ENCODE measurements at regions not wholly inside any gene's neighbourhood (a gene's known extent, or its start where the extent isn't known, plus 50 kb on each side); places are given as distances from the start of the nearest gene placed in this dataset.
"Not testable (repeated sequence)": the region's sequence is repeated elsewhere in the genome, so short reads cannot be mapped to it uniquely, and the experiment has no call there.

DNA sequence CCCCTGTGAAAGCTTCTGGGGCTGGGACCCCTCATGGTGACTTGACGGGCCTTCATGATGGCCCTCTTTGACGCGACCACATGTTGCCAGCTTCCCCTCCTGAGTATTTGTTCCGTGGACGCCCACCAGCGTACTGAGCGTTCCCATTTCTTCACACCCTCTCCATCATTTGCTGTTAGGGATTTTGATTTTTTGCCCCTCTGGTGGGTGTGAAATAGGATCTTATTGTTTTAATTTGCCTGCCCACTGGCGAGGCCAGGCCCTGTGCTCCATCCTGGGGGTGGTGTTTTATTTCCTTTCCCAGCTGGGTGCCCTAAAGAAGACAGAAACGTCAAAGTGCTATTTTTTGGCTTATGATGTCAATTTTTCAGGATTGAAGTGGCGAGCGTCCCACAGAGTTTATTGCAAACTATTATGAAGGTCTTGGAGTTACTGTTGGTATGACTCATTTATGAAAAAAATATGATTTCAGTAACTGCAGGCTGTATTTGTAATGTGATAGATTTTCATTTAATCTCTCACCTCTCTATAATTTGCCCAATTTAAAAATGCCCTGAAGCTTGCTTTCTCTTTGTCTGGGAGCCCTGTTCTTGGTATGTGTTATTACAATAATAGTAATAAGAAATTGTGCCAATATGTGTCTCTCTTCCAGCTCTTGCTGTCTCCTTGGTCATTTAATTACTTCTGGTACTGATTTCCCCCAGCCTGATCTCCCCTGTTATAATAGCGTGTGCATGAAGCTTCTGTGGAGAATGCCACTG, 99.6 kb downstream of the SLC25A47 start:
- no peak for DNase-seq

DNA sequence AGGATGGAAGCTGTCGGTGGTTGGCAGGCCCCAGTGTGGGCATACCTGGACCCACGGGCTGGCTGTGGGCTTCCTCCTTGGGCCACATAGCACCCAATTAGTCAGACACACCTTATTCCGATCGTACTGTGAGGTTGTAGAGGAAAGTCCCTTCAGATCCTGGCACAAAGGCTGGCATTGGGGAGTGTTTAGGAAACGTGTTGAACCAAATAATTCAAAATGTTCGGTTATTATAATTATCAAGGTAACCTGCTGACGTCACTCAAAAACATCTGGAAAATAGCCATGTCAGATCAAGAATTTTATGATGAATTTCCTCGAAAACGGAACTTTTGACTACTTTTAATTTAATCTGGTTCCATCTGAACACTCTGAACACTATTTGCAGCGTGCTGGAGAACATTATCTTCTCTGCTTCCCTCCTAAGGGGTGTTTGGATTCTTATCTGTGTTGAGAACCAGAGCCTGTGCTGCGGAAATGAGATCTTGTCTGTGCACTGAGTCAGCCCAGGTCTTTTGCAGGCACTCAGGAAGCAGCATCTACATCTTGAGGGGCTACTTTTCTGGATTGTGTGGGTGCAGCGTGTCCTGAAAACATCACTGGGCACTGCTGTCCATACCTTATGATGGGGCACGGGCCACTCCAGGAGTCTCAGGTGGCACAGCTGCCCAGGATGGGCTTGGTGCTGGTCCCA, 100.3 kb downstream of the SLC25A47 start:
- no peak for DNase-seq

DNA sequence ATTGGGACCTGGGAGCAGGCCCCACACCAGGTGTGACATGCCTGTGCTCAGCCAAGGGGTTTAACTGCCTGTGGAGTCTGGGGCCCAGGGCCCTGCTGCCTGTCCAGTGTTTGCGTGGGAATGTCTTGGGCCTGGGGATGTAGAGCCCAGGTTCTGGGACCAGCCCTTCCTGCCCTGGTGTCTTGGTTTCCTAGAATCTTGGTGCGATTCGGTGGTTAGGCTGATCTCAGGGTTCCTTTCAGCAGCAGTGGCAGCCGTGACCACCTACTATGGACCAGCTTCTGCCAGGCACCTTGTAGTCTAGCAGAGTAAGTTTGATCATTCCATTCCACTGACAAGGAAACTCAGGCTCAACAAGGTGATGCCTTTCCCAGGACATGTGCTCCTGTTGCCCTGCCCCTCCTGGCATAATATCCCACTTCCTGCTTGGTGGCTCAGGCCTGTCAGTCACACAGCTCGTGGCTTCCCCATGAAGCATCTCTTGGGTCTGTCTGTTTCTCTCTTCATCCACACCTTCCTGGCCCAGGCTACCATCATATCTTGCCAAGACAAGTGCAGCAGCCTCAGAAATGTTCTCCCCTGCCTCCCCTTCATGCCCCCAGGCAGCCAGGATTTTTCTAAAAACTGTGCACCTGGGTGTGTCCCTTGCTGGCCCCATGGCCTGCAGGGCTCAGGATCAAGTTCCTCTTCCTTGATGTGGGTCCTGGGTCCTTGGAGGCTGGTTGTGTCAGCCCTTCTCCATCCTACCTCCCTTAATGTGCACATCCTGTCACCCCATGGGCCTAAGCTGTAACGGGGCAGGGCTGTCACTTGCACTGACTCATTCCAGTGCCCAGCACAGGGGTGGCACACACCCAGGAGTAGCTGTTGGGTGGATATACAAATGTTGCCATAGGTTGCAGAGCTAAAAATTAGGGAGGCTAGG, 101.6 kb downstream of the SLC25A47 start:
- no peak for DNase-seq

DNA sequence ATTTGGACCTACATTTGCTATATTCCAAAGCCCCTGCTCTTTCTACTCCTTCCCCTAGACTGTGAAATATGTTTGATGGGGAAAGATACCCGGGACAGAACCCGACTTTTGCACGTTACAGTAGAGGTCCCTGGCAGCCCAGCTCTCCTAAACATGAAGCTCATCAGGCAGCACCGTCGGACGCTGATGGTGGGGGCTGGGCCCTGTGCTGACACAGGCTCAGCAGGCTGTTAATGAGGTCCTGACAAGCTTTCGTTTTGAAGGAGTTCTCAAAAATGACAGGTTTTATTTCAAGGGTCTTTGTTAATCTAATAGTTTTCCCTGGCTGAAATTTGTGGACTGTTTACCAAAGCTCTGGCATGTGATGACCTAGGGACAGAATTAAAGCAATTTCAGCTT, 102.3 kb downstream of the SLC25A47 start:
- no peak for DNase-seq

DNA sequence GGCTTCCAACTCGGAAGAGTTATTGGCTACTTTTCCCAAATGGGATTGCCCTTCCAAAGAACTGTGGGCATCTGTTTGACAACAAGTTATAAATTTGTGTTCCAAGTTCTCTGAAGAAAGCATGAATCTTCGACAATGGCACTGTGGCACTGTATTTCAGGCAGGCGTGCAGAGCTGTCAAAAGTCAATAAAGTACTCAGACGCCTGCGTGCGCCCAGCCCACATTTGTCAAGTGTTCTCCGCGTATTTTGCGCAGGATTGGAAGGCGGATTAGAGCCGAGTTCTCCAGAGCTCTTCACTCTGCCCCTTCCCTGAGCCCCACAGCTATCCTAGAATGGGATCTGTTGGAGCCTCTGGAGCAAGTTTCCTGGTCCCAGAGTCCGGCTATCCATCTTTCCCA, 103.2 kb downstream of the SLC25A47 start:
- DNase-seq: peak; percentile 35

DNA sequence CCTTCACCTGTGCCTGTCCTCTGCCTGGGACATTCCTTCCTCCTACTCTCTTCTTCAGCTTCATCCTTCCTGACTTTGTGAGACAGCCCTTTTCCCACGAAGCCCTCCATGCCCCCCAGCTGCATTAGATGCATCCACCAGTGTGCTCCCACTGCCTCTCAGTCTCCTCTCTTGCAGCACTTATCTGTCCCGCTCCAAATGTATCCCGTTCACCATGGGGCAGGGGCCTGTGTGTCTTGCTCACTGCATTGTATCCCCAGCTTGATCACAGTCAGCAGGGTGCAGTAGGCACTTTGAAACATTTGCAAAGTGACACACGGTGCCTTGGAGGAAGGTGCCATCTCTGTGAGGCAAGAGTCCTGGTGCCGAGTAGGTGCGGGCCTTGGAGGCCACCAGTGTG, 104.0 kb downstream of the SLC25A47 start:
- DNase-seq: no peak

DNA sequence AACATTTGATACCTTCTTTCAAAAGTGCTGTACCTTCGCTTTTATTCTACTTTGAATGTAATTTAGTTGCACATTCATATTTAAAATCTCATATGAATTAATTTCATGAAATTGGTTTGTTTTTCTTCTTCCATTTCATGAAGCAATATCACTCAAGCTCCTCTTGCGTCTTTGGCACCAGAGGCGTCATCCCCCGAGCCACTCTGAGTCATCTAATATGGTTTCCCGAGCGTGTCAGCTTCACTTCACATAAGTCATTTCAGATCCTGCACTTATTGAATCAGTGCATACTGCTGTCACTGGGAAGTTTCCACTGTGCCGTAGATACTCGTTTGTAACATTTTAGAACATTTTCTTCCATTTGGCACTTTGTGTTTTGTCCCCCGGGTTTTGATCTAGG, 105.6 kb downstream of the SLC25A47 start:
- no peak for DNase-seq

DNA sequence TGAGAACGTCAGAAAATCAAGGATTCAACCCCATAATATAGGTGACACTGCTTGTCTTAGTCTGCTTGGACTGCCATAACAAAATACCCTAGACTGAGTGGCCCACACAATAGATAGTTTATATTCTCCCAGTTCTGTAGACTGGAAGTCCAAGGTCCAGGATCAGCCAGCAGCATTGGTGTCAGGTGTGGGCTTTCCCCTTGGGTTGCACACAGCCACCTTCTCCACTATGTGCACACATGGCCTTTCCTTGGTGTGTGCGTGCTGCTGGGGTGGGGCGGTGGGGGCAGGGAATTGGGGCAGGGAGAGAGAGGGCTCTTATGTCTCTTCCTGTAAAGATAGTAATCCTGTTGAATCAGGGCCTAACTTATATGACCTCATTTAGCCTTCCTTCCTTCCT, 106.4 kb downstream of the SLC25A47 start:
- DNase-seq: no peak

DNA sequence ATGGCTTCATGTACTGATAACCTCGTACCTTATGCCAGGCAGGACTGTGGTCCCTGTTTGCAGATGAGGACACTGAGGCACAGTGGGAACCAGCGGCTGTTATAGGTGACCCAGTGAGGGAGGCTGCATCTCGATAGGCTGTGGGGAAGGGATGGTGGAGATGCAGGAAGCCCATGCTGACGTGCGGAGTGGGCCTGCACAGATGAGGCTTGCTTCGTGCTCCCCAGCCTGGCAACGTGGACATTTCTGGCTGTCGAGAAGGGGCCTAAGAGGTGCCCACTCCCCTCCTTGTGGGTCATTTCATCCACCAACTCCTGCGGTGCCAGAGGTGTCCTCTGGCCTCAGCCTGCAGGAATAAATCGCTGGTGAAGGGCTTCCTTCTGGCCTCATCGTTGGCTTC, 107.4 kb downstream of the SLC25A47 start:
- DNase-seq: no peak

DNA sequence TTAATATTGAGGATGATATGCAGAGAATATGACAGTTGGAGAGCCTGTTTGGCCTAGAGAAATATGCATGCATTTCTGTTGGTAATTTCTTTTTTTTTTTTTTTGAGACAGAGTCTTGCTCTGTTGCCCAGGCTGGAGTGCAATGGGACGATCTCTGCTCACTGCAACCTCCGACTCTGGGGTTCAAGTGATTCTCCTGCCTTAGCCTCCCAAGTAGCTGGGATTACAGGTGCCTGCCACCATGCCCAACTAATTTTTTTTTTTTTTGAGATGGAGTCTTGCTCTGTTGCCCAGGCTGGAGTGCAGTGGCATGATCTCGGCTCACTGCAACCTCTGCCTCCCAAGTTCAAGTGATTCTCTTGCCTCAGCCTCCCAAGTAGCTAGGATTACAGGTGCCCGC, 108.3 kb downstream of the SLC25A47 start:
- DNase-seq: not testable (repeated sequence)

DNA sequence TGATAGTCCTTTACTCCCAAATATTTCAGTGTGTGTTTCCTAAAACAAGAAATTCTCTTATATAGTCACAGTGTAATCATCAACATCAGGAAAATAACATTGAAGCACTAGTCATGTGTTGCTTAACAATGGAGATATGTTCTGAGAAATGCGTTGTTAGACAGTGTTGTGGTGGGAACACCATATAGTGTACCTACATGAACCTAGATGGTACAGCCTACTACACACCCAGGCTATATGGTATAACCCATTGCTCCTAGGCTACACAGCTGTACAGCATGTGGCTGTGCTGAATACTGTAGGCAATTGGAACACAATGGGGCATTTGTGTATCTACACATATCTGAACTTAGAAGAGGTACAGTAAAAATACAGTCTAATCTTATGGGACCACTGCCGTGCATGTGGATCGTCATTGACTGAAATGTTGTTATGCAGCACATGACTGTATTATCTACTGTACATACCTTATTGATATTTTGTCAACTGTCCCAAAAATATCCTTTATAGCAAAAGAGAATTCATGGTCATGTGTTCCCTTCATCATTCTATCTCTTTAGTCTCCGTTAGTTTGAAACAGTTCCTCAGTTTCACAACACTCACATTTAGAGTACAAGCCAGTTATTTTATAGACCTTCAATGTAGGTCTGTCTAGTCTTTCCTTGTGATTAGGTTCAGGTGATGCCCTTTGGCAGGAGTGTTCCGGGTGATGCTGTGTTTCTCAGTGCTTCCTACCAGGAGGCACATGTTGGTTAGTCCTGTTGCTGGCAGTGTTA, 109.7 kb downstream of the SLC25A47 start:
- DNase-seq: no peak

DNA sequence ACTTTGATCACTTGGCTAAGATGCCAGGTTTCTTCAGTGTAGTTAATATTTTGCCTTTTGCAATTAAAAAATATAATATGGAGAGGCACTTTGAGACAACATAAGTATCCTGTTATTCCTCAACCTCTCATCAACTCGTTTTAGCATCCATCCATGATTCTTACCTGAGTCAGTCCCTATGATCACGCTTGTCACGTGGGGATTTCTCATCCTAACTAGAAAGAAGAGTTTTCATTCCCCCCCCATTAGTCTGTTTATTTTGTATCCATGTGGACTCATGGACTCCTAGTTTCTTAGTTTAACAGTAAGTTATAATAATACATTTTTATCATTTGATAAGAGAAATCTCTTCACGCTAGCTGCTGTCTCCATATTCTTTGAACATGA, 110.3 kb downstream of the SLC25A47 start:
- no peak for DNase-seq

DNA sequence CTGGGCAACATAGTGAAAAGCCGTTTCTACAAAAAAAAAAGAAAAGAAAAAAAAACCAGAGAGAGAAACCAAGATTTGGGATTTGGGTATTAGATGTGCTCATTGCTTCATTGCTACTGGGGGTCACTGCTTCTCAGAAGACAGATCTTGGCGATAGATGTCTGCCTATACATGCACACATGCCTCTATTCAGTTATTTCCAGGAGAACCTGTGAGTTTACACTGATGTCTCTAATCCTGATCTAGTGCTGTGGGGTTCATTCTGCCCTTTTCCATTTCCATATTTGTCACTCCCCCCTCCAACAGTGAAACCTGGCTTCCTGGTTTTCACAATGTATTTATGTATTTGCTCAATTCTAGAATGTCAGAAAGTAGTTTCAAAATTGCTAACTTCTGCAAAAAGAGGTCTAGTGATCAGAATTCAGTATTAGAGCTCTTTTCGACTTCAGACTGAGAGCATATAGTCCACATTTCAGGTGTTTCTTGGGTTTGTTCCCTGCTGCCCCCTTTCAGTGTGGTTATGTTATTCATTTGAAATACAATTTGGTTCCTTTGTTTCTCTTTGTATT, 111.0 kb downstream of the SLC25A47 start:
- no peak for DNase-seq

DNA sequence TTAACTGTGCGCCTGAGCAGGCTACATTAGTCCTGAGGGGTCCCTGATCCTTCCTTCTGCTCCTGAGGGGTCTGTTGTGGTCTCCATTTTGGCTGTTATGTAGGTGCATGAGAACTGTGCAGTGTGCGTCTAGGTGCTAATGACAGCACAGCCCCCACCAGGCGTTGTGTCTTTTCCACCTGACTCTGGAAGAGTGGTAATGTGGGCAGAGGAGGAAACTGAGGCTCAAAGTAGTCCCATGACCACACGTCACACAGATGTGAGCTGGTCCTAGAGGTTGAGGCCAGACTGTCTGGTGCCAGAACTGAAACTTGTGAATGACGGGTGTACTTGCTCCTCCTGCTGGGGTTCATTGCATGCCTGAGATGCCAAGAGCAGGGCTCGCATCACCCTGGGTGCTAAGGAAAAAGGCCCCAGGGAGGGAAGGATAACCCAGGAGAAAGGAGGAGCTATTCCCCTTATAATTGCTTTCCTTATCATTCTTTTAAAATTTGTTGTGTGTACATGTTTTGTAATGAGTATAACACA, 111.8 kb downstream of the SLC25A47 start:
- DNase-seq: no peak

DNA sequence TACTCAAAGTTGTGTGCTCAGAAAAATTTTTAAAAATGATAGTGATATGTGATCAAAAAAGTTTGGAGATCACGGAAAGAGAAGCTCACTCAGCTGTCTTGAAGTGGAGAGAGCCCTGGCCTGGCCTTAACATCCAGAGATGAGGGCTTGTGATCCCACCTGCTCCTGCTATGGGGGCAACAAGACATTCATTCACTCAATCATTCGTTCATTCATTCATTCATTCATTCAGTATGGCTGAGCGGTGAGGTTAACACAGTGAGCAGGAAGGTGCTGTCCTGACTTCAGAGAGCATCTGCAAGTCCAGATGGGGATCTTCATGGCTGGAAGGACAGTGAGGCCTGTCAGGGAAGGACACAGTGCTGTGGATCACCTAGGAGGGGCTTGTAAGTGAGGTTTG, 112.3 kb downstream of the SLC25A47 start:
- no peak for DNase-seq

DNA sequence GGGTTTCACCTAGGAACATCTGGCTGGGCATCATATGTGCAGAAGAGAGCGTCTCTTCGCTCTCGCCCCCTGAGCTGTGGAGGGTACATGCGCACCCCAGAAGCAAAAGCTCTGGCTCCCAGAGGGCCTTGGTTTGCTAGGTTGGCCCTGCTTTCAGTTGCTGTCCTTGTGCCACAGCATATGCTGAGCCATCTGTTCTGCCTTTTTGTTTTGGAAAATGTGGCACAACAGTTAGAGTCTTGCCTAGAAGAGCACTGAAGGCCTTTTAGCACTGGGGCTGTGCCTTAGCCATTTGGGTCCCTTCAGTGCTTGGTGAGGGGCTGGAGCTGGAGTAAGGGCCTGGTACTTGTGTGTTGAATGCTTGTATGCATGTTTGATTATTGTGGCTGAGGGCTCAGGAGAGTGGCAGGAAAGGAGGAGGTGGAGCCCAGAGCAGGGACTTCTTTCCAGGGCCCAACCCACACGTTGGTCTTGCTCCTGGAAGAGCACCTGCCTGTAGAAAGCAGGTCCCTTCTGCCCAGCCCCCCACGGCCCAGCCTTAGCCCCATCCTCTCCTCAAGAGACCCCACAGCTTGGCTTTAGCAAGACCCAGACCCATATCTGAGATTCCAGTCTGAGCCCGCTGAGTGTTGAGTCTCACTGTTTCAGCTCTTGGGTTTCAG, 113.7 kb downstream of the SLC25A47 start:
- DNase-seq: no peak

DNA sequence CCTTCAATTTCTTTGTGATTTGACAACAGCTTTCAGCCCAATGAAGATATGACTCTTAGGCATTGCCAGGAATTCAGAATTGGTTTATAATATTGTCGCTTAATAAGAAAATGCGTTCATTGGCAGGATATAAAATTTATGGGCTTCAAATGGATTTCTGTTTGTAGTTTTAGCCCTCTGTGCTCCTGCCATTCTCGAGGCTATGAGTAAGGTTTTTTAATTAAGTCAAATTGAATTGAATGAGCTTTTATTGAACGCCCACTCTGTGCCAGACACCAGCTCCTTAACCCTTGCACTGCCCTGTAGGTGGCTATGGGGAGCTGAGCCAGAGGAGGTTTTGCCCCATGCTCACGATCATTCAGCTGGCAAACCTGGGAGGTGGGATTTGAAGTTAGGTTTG, 115.1 kb downstream of the SLC25A47 start:
- no peak for DNase-seq

DNA sequence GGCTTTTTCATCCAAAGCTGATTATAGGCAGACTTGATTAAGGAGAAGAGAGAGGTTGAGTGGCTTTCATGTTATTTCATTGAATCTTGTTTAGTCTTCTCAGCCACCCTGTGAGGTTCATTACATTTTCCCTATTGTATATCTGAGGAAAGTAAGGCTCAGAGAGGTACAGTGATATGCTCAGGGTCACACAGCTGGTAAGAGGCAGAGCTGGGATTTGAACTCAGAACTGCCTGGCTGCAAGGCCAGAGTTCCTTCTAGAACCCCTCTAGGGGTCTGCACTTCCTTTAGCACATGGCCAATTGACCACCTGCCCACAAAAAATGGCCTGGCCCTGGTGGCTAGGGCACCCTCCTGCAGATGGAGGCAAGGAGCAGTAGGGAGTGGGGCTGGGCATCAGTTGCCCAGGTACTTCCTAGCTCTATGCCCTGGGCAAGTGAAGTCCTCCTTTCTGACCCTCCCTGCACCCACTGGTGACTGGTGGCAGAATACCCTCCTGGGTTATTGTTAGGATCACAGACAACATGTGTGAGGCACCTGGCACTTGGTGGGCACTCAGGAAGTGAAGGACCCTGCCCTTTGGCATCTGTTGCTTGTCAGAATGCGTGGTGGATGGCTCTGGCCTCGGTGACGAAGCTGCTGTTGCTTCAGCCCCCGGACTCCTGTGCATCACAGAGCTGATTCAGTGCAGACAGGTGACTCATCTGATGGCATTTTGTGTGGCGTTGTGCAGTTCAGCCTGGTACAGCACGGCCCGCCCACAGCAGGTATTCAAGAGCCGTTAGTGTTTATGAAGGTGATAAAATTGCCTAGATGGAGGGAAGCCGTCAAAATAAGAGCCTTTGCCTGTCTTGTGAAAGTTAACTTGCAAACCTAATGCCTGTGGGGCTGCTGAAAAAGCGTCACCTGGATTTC, 115.8 kb downstream of the SLC25A47 start:
- no peak for DNase-seq

DNA sequence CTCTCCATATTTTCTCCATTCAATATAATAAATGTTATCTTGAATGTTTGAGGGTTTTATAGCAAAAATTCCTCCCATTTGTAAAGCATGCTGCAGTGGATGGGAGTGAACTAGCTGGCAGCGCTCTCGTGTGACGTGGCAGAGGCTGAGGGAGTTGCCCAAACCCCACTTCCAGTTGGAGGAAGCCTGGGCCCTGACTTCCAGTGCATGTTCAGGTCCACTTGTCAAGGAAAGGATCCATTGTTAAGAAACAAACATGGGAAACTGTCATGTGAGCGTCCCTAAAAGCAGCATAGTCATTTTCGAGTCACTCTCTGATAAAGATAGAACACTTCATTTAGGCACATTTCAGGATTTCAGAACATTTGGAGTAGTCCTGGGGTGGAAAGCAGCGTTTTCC, 116.6 kb downstream of the SLC25A47 start:
- no peak for DNase-seq

DNA sequence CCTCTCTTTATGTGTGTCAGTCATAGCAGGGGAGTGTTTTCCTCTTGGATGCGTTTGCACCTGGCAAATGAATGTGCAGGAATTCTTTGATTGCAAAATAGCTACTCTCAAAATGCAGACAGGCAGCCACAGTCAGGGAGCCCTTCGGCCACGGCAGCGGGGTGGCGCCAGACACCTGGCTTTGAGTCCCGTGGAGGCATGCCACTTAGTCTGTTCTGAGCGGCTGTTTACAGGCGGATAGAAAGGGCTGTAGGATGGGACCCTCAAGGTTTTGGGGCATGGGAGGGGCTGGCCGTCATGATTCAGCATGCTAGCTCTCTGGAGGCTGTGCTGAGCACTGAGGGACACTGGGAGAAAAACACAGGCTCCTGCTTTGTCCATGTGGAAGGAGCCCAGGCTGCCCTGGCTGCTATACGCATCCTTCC, 117.1 kb downstream of the SLC25A47 start:
- DNase-seq: no peak

All from NCI-H510A (cell line).